HG02642 (cell line): ENCODE measurements at regions not wholly inside any gene's neighbourhood (a gene's known extent, or its start where the extent isn't known, plus 50 kb on each side); places are given as distances from the start of the nearest gene placed in this dataset.
"Not testable (repeated sequence)": the region's sequence is repeated elsewhere in the genome, so short reads cannot be mapped to it uniquely, and the experiment has no call there.

Source experiments
- ATAC-seq: cut with Tn5 transposase; IDR thresholded peaks from one replicate; pipeline ENCODE4 v1.9.1; 2021; ENCODE audit warnings: mild to moderate bottlenecking; ENCODE audit not compliant: unreplicated experiment, poor library complexity

DNA sequence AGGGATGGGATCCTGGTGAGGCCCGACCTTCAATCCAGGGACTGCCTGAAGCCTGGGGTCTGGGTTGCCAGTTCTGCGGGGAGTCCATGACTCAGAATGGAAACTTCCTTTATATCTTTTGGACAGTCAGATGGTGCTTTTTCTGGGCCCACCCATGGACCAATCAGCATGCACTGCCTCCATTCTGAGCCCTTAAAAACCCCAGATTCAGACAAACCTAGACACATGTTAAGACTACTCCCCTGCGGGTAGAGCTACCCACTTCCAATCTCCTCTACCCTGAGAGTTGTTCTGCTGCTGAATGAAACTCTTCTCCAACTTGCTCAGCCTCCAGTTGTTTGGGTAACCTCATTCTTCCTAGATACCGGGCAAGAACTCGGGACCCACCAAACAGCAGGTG is 1315.2 kb upstream of the MIR17HG start:
- no peak for ATAC-seq

DNA sequence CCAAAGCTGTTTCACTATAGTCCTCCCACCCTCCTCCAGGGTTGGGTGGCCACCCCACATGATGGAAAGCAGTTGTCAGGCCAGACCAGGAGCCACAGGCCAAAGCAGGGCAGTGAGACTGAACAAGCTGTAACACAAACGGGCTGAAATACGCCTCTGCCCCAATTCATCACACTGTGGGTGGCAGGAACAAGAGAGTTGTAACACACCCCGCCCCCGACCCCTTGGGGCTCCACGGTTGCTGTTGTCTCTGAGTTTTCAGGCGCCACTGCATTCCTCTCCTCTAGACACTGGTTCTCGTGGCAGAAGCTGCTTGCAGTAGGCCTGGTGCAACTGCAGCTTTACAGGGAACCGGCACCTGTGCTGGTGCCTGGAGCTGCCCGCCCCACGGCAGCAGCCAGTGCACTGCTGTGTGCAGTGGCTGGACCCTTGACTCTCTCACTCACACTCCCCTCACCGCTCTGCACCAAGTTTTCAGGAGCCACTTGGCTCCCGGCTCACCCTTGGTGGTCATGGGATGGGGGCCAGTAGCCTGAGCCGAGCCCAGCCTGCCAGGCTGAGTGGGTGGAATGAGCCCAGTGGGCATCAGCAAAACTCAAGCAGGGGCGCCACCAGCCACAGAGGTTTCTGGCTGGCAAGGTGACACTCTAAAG is 1314.5 kb upstream of the MIR17HG start:
- ATAC-seq: no peak

DNA sequence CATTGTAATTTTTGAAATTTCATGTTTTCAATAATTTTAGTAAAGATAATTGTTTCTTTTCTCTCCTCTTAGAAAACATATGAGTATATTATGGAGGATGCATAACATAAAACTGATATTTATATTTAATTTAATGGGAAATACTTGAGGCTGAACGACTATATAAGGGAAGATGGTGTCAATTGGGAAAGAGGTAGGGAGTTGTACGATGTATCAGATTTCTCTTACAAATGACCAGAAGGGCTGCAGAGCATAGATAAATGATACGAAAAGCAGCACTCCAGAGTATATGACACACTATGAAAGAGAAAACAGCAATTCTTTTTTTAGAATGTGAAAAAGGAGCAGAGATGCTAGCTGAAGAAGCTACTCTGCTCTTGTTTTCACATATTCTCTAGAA is 1308.0 kb upstream of the MIR17HG start:
- ATAC-seq: no peak

DNA sequence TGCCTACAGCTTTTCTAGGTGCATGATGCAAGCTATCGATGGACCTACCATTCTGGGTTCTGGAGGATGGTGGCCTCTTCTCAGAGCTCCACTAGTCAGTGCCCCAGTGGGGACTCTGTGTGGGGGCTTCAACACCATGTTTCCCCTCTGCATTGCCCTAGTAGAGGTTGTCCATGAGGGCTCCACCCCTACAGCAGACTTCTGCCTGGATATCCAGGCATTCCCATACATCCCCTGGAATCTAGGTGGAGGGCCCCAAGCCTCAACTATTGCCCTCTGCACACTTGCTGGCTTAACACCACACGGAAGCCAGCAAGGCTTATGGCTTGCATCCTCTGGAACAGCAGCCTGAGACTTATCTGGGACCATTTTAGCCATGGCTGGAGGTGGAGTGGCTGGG is 1299.9 kb upstream of the MIR17HG start:
- no peak for ATAC-seq

DNA sequence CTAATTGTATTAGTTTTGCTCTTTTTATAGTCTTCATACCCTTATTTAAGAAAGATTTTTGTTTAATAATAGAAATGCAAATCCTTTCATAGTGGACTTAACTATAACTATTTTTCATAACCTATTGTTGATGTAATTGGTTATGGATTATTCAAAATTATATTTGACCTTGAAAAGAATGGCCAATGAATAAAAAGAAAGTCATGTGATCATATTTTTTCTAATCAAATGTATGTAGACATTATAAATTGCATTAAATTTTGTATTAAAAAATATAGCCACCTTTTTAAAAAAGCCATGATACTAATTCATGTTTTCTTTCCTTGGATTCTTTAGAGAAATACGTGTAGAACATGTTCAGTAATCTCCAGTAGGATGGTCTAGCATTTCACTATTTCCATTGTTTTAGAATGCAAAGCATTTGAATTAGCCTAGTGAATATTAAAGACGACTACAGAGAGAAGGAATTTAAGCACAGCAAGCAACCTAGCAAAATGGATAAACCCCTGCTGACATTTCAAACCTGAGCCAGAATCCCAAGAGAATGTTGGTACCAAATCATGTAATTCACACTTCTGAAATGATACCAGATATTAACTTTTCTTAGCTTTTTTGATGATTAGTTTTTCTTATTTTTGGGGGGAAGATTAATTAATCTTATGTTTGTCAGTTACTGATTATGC is 1297.4 kb upstream of the MIR17HG start:
- ATAC-seq: no peak

DNA sequence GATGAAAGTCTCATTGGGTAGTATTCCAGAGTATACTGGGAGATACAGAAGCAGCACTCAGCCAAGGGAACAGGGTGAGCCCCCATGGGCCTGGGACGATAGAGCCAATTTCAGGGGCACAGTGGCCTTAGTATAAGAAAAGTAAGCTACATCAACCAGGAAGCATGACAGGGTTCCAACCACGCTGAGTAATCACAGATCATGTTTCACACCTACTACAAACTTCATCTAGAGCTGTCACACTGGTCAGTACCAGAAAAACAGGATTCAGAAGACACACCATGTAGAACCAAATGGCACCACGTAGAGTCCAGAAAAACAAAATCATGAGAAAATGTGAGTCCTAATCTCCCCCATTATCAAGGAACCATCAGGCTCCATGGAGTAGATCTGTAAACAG is 1292.4 kb upstream of the MIR17HG start:
- ATAC-seq: no peak

DNA sequence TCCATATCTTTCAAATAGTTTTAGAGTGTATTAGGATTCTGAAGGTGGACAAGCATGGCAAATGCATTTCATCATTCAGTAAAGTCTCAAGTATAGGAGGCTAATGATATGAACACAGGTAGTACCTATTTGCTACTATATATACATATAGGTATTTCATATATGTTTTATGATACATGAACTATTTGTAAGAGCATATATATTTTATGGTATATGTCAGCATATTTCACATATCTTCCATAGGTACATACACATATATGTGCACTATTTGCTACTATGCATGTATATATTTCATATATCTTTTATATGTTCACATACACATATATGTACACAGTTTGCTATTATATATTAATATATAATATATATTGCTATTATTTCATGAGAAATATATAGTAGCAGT is 1291.7 kb upstream of the MIR17HG start:
- ATAC-seq: no peak

DNA sequence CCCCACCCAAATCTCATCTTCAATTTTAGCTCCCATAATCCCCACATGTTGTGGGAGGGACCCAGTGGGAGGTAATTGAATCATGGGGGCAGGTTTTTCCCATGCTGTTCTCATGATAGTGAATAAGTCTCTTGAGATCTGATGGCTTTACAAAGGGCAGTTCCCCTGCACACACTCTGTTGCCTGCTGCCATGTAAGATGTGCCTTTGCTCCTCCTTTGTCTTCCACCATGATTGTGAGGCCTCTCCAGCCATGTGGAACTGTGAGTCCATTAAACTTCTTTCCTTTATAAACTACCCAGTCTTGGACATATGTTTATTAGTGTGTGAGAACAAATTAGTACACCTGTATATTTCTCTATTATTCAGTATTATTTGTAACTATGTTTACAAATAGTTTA is 1283.3 kb upstream of the MIR17HG start:
- ATAC-seq: not testable (repeated sequence)

DNA sequence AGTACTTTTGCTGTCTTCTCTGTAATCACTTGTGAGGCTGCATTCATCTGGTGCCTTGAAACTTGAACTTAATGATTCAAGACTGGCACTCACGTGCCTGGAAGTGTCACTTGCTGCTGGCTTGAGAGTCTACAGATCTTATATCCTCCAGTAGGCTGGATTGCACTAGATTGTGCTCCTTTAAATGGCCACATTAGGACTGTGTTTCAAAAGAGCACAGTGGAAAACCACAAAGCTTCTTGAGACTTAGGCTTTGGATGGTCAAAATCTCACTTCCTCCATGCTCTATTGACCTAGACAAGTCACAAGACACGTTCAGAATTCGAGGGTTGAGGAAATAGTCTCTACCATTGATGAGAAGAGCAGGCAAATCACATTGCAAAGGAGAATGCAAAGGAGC is 1278.8 kb upstream of the MIR17HG start:
- ATAC-seq: no peak

DNA sequence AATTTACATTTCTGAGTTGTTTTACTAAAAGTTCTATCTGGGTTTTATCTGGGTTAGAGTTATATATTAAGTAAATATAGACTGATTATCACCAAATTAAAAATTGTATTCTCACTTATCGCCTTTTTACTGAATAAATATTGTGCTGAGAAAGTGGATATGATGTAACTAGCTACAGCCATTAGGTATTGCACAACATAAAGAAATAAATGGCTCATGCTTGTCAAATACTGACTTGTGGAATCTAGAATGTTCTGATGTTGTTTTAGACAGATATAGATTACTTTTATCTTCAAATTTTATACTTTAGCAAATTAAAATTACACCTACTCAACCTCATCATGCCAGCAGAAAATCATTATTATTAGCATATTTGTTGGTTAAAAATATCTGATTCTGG is 1277.1 kb upstream of the MIR17HG start:
- ATAC-seq: no peak

DNA sequence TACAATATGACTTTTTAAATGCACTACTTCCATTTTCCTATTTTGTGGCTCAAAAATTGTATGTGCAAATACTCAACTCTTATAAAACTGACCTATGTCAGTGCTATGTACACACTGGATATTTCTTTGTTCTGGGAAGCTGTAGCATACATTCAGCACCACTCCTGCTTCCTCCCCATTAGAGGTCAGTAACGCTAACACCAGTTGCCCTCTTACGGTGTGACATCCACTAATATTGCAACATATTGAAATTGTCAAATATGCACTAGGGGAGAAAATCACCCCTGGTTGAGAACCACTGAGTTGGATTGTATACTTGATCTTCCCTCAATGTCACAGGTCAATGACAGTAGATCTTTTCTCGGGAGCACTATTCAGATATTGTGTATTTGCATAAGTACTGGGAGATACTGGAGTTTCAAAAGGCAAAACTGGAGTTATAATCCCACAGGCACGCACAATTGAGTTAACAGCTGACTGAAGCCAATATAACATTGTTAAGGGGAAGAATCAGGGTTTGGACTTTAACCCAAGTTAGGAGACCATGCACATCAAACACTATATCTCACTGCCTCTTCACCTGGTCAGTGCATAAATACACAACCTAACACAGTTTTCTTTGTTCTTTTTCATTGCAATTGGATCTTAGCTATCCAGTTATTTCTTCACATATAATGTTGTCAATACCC is 1276.5 kb upstream of the MIR17HG start:
- ATAC-seq: no peak

DNA sequence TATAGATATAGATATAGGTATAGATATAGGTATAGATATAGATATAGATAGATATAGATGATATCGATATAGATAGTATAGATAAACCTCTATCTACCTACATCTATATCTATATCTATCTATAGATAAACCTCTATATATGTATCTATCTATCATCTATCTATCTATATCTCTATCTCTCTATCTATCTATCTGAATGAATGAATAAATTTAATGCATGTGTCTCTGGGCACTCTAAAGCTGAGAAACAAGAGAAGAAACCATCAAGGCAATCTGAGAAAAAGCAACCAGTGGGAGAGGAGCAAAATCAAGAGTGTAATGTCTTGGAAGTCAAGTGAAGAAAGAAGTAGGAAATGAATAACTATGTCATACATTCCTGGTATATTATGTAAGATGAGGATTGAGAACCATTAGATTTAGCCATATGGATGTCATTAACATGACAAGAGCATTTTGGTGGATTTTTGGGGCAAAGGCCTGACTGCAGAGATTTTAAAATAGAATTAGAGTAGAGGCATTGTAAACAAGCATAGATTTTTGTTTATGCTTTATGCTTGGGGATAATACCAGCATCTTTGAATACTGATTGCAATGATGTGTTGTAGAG is 1262.7 kb upstream of the MIR17HG start:
- no peak for ATAC-seq

DNA sequence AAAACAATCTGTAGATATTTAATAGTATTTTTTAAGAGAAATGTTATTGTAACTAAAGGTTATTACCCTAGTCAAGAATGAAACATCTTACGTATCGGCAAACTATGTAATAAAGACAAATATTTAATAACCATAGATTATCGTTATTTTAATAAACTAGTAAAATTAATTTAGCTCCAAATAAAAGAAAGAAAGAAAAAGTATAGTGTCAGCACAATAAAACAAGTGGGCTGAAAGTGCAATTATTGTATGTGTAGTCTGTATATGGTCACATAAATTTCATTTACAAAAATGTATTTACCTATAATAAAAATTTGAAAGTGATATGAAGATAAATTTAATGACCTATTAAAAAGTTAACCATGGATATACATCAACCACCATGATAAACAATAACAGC is 1258.4 kb upstream of the MIR17HG start:
- no peak for ATAC-seq

DNA sequence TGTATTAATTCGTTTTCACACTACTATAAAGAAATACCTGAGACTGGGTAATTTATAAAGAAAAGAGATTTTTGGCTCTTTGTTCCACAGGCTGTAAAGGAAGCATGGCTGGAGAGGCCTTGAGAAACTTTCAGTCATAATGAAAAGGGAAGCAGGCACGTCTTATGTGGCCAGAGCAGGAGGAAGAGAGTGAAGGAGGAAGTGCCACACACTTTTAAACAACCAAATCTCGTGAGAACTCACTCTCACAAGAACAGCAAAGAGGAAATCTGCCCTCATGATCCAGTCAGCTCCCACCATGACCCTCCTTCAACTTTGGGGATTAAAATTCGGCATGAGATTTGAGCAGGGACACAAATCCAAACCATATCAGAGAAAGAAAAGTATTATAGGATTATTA is 1255.9 kb upstream of the MIR17HG start:
- no peak for ATAC-seq

DNA sequence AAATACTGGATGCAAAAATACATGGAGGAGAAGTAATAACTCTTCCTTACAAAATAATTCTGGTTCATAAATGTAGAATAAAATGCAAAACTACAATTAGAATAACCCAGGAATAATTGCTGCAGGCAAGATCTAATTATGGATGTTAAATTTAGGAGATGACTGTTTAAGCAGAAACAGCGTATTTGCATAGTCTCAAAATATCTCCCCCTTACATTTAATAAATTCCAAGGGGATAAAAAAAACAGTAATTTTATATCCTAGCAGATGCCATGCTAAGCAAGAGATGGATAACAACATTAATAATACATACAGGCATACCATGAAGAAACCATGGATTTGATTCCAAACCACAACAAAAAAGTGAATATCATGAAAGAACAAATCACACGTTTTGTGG is 1253.1 kb upstream of the MIR17HG start:
- no peak for ATAC-seq

DNA sequence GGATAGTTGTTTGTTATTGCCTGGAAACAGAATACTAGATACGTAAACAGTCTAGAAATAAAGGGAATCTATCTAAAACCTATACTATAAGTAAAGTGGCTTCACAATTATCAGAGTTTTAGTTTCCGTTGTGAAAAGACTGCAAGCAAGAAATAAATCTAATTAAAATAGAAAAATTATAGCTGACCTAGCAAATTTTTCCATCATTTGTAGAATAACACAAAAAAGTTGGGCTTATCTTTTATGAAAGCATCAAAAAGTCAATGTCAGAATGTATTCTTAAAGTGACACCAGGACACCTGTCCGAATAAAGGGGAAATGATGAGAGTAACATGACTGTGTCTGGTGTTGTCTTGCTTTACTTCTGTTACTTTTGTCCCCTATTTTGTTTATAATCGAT is 1248.9 kb upstream of the MIR17HG start:
- ATAC-seq: no peak

DNA sequence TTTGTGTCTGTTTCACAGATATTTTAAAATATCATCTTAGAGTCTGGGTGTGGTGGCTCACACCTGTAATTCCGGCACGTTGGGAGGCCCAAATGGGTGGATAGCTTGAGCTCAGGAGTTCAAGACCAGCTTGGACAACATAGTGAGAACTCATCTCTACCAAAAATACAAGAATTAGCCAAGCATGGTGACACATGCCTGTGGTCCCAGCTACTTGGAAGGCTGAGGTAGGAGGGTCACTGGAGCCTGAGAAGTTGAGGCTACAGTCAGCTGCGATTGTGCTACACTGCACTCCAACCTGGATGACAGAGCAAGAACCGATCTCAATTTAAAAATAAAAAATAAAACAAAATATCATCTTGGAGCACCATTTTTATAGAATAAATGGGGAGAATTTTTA is 1247.6 kb upstream of the MIR17HG start:
- no peak for ATAC-seq

DNA sequence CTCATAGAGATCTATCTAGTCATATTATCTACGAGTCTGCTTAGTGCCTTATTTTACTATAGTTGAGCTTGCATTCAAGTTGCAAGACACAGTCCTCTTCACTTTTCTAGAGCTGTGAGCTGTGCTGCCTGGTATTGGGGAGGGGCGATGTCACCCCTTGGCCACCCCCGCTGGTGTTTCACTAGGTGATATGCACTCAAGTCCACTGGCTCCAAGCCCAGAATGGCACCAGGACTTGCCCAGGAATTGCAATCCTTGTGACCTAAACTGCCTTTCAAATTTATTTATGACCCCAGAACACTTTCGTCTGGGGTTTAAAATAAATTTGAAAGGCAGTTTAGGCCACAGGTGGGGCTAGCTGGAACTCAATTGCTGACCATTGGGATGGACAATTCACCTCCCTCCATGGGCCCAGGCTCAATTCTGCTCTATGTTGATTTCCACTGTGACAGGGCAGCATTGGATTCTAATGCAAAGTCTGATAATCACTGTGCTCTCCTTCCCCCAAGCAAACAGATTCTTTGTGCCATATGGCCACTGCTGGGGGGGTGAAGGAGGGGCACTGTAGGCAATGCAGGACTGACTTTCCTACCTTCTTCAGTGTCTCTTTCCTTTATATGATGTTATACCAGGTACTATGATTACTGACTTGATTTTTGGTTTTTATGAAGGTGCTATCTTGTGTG is 1244.2 kb upstream of the MIR17HG start:
- ATAC-seq: no peak

DNA sequence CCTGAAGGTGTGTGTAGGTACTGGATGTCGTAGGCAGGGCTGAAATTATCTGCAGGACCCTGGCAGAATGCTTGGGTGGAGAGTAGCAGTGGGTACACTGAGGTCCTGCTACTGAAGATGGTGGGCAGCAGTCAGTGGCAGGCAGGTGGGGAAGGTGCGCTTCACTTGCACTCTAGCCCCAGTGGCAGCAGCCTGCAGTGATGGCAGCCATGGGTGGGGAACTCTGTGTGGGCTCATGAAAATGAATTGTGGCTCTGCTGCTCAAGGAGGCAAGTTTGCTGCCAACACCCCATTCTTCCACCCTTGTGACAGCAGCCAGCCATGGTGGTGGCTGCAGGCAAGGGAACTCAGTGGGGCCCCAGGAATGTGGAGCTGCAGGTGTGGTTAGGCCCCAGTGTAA is 1242.7 kb upstream of the MIR17HG start:
- ATAC-seq: no peak

DNA sequence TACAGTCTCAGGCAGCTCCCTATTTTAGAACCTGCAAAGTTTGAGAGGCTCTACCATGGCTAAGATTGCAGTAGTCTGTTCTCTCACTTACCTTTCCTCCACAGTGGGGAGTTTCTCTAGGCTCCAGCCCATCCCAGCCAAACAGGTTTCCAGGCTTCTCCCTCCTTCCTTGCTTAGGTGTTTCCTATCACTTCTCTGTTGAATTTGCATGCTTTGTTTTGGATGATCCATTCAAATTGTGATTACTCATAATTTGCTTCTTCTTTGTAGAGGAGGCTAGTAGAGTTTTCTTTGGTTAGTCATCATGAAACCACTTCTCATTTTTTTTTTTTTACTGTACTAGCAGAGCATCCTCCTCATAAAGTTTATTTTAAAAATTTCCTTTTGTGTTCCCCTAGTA is 1242.2 kb upstream of the MIR17HG start:
- ATAC-seq: no peak
